Gastroesophageal sphincter (tissue), 3 donors: ENCODE measurements at regions not wholly inside any gene's neighbourhood (a gene's known extent, or its start where the extent isn't known, plus 50 kb on each side); places are given as distances from the start of the nearest gene placed in this dataset.

Source experiments
- CTCF ChIP-seq, 4 experiments: fragments of 200-600 bp in 2 of 4; fragments of 450-650 bp in 2 of 4; sonication (generic) in 1 of 4; IDR thresholded peaks; one replicate each; pipeline ENCODE4 v1.5.1; 2017 to 2019; ENCODE audit warnings: antibody characterized with exemption in 4 of 4, mild to moderate bottlenecking in 2 of 4, moderate library complexity in 2 of 4
- POLR2A ChIP-seq, 2 donors: fragments of 450-650 bp; IDR thresholded peaks; one replicate each; pipeline ENCODE4 v1.6.1; 2017; ENCODE audit warnings: antibody characterized with exemption in 2 of 2, mild to moderate bottlenecking in 2 of 2, moderate library complexity in 1 of 2

- TF ChIP-seq POLR2A (IDR thresholded peaks at IDR 0.05), result no peak
- TF ChIP-seq CTCF (IDR thresholded peaks at IDR 0.05), result no peak
Measured at GRCh38 chr3:68373727-68374126, 558.6 kb downstream of the TAFA4 start.
